ENCODE measurements at regions not wholly inside any gene's neighbourhood (a gene's known extent, or its start where the extent isn't known, plus 50 kb on each side); places are given as distances from the start of the nearest gene placed in this dataset.
"Not testable (repeated sequence)": the region's sequence is repeated elsewhere in the genome, so short reads cannot be mapped to it uniquely, and the experiment has no call there.

GRCh38 chr5:130836729-130837649, 328.1 kb downstream of the HINT1 start:
- no peak for DNase-seq (ENCODE audit: low spot score)

GRCh38 chr5:130817598-130818384, 347.3 kb downstream of the HINT1 start:
- not testable (repeated sequence) for DNase-seq (ENCODE audit: low spot score)

GRCh38 chr5:130815246-130815645, 349.8 kb downstream of the HINT1 start:
- DNase-seq (ENCODE audit: low spot score), result no peak

GRCh38 chr5:130808691-130809090, 356.4 kb downstream of the HINT1 start:
- no peak for DNase-seq (ENCODE audit: low spot score)

- peak; percentile 39 for DNase-seq (ENCODE audit: low spot score)
These were observed 359.4 kb downstream of the HINT1 start for GRCh38 chr5:130805648-130806047.

GRCh38 chr5:130805036-130805435, 360.0 kb downstream of the HINT1 start:
- no peak for DNase-seq (ENCODE audit: low spot score)

- DNase-seq (ENCODE audit: low spot score), result no peak
These were observed 363.1 kb downstream of the HINT1 start for GRCh38 chr5:130801963-130802362.

GRCh38 chr5:130799015-130799414, 366.0 kb downstream of the HINT1 start:
- DNase-seq (ENCODE audit: low spot score), result no peak

- DNase-seq (ENCODE audit: low spot score), result no peak
These were observed 367.8 kb downstream of the HINT1 start for GRCh38 chr5:130797303-130797702.

GRCh38 chr5:130796902-130797301, 368.2 kb downstream of the HINT1 start:
- no peak for DNase-seq (ENCODE audit: low spot score)

- no peak for DNase-seq (ENCODE audit: low spot score)
These were observed 369.0 kb downstream of the HINT1 start for GRCh38 chr5:130796032-130796431.

GRCh38 chr5:130795037-130795436, 370.0 kb downstream of the HINT1 start:
- no peak for DNase-seq (ENCODE audit: low spot score)

GRCh38 chr5:130777794-130778193, 387.3 kb downstream of the HINT1 start:
- DNase-seq (ENCODE audit: low spot score), result no peak

GRCh38 chr5:130773813-130774212, 391.2 kb downstream of the HINT1 start:
- DNase-seq (ENCODE audit: low spot score), result peak; percentile 8

- peak; percentile 34 for DNase-seq (ENCODE audit: low spot score)
These were observed 403.0 kb downstream of the HINT1 start for GRCh38 chr5:130762031-130762430.

GRCh38 chr5:130759061-130759460, 406.0 kb downstream of the HINT1 start:
- peak; percentile 15 for DNase-seq (ENCODE audit: low spot score)

GRCh38 chr5:130747556-130747955, 417.5 kb downstream of the HINT1 start:
- no peak for DNase-seq (ENCODE audit: low spot score)

- DNase-seq (ENCODE audit: low spot score), result not testable (repeated sequence)
These were observed 418.4 kb downstream of the HINT1 start for GRCh38 chr5:130746641-130747040.

- DNase-seq (ENCODE audit: low spot score), result no peak
These were observed 422.0 kb downstream of the HINT1 start for GRCh38 chr5:130743092-130743491.

- DNase-seq (ENCODE audit: low spot score), result no peak
These were observed 424.9 kb downstream of the HINT1 start for GRCh38 chr5:130740047-130740569.

- no peak for DNase-seq (ENCODE audit: low spot score)
These were observed 433.2 kb downstream of the HINT1 start for GRCh38 chr5:130731839-130732238.

- DNase-seq (ENCODE audit: low spot score), result no peak
These were observed 435.5 kb downstream of the HINT1 start for GRCh38 chr5:130729541-130729940.
